Uterus (tissue), 2 donors: ENCODE measurements at regions not wholly inside any gene's neighbourhood (a gene's known extent, or its start where the extent isn't known, plus 50 kb on each side); places are given as distances from the start of the nearest gene placed in this dataset.

Experiments used
- CTCF ChIP-seq, 4 experiments: fragments of 200-600 bp in 2 of 4; fragments of 450-650 bp in 2 of 4; sonication (generic) in 2 of 4; IDR thresholded peaks; one replicate each; pipeline ENCODE4 v1.5.1; 2016 to 2019; ENCODE audit warnings: antibody characterized with exemption in 4 of 4, mild to moderate bottlenecking in 2 of 4, moderate library complexity in 1 of 4
- POLR2A ChIP-seq, 2 donors: fragments of 450-650 bp; IDR thresholded peaks; one replicate each; pipeline ENCODE4 v1.6.1; 2016; ENCODE audit warnings: antibody characterized with exemption in 2 of 2, mild to moderate bottlenecking in 1 of 2, moderate library complexity in 1 of 2

DNA sequence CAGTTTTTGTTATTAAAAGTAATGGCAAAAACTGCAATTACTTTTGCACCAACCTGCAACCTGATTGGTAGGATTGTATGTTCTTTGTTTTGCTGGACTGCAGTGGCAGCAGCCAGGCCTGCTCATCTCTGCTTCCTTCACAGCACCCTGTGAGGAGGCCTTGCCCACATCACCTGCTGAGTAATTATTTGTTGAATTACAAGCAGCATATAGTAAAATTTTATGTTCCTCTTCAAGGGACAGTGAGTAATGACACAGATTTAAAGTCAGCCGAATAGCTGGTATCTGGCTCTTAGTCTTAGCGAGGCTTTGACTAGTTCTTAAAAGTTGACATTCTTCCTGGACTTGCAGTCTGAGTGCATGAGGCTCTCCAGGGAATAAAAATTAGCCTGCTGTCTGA is 435.1 kb downstream of the PRDM2 start:
- TF ChIP-seq CTCF (IDR thresholded peaks at IDR 0.05) = no peak
- no peak for TF ChIP-seq POLR2A (IDR thresholded peaks at IDR 0.05)
